Osteocyte (in vitro differentiated cells): ENCODE measurements at regions not wholly inside any gene's neighbourhood (a gene's known extent, or its start where the extent isn't known, plus 50 kb on each side); places are given as distances from the start of the nearest gene placed in this dataset.

ENCODE experiments used
- DNase-seq: peaks from one replicate; pipeline ENCODE4 v3.0.0; 2021; ENCODE audit warnings: mixed read lengths; ENCODE audit not compliant: unreplicated experiment; ENCODE audit errors: extremely low spot score
- H3K27ac Mint-ChIP-seq: one replicate; pipeline ENCODE4 v1.8.0; 2021; ENCODE audit warnings: mild to moderate bottlenecking, mixed read lengths; ENCODE audit not compliant: unreplicated experiment
- H3K27me3 Mint-ChIP-seq: one replicate; pipeline ENCODE4 v1.8.0; 2021; ENCODE audit warnings: mixed read lengths; ENCODE audit not compliant: unreplicated experiment
- H3K36me3 Mint-ChIP-seq: one replicate; pipeline ENCODE4 v1.8.0; 2021; ENCODE audit warnings: mixed read lengths; ENCODE audit not compliant: unreplicated experiment
- H3K4me1 Mint-ChIP-seq: one replicate; pipeline ENCODE4 v1.8.0; 2021; ENCODE audit warnings: mixed read lengths; ENCODE audit not compliant: unreplicated experiment
- H3K4me3 Mint-ChIP-seq: one replicate; pipeline ENCODE4 v1.8.0; 2021; ENCODE audit warnings: mild to moderate bottlenecking, moderate library complexity, mixed read lengths; ENCODE audit not compliant: unreplicated experiment
- H3K9me3 Mint-ChIP-seq: one replicate; pipeline ENCODE4 v1.8.0; 2021; ENCODE audit warnings: mixed read lengths; ENCODE audit not compliant: unreplicated experiment
- TF ChIP-seq, protein P1 (sequence below): fragments of 200-600 bp; sonication (generic); IDR thresholded peaks from 2 replicates; pipeline ENCODE4 v1.5.0; 2021; ENCODE audit warnings: antibody characterized with exemption, mild to moderate bottlenecking, moderate library complexity

DNA sequence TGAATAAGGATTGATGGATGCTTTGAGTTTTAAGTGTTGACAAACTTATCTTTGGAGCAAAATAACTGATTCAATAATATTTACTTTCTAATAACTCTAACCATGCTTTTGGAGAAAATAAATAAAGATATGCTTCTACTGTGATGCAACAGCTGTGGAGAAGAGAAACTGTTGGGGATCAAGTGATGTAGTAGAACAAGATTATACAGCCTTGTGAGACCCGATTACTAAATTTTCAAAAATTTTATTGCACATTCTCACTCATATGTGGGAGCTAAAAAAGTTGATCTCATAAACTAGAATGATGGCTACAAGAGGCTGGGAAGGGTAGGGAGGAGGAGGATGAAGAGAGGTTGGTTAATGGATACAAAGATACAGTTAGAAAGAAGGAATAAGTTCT lies 85.5 kb upstream of the OXGR1 start:
- no peak for DNase-seq
- no peaks in the 10 kb centered on the region for H3K27me3 Mint-ChIP-seq
- H3K4me1 Mint-ChIP-seq = peaks cover 4% of the 10 kb centered on the region
- H3K36me3 Mint-ChIP-seq = no peaks in the 10 kb centered on the region
- TF ChIP-seq, protein P1, sequence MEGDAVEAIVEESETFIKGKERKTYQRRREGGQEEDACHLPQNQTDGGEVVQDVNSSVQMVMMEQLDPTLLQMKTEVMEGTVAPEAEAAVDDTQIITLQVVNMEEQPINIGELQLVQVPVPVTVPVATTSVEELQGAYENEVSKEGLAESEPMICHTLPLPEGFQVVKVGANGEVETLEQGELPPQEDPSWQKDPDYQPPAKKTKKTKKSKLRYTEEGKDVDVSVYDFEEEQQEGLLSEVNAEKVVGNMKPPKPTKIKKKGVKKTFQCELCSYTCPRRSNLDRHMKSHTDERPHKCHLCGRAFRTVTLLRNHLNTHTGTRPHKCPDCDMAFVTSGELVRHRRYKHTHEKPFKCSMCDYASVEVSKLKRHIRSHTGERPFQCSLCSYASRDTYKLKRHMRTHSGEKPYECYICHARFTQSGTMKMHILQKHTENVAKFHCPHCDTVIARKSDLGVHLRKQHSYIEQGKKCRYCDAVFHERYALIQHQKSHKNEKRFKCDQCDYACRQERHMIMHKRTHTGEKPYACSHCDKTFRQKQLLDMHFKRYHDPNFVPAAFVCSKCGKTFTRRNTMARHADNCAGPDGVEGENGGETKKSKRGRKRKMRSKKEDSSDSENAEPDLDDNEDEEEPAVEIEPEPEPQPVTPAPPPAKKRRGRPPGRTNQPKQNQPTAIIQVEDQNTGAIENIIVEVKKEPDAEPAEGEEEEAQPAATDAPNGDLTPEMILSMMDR = no peak
- no peak overlapping the region for H3K4me3 Mint-ChIP-seq
- peaks cover 5% of the 10 kb centered on the region for H3K9me3 Mint-ChIP-seq
- no peak overlapping the region for H3K27ac Mint-ChIP-seq

DNA sequence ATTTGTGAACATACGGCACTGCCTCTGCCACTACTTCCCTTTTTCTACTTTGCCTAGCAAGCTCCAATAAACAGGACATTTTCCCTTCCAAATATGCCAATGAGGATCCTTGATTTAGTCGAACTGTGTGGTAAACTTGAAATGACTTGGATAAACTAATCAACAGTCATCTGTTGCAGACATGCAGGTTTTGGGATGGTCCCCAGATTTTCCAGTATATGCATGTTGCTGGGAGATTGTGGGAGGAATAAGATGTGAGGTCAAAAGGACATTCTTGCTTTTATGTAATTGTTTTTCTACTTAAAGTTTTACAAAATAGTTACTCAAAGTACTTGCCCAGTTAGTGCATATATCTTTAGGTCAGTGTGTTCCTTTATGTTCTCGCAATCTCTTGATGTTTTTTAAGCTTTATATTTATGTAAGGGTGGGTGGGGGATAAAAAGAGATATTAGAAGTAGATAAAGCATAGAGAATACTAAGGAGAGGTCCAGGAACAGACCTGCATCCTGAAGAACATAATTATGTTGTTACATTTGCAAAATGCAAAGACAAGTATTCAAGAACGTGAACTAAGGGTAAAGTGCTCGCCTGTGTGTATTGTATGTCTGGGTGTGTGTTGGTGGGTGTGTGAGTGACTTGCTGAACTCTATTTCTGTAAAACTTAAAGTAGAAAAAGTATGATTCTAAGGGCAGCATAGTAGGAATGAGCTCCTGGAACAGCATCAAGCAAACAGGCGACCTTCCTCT lies 88.4 kb upstream of the OXGR1 start:
- TF ChIP-seq, protein P1 = no peak
- H3K36me3 Mint-ChIP-seq = no peaks in the 10 kb centered on the region
- no peak for DNase-seq
- peaks cover 4% of the 10 kb centered on the region for H3K9me3 Mint-ChIP-seq
- peaks cover 4% of the 10 kb centered on the region for H3K4me1 Mint-ChIP-seq
- no peaks in the 10 kb centered on the region for H3K27me3 Mint-ChIP-seq
- H3K27ac Mint-ChIP-seq = no peak overlapping the region
- no peak overlapping the region for H3K4me3 Mint-ChIP-seq

DNA sequence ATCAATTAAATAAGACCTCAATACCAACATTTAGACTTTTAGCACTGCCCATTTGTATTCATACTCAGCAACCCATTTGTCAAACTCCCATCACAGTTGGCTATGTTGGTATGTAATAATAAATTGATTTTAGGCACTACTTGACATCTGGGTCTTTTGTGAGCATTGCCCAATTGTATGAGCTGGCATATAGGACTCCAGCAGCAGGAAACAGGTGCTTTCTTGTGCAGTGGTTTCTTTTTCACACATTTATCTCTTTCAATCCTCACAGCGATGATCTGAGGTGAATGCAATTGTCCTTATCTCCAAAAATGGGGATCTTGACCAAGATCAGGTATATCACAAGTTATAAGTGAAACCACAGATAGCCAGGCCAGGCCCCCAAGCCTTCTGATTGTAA lies 96.9 kb upstream of the OXGR1 start:
- Mint-ChIP-seq H3K27me3 (no peaks in the 10 kb centered on the region), H3K4me1 (peaks cover 4% of the 10 kb centered on the region), H3K9me3 (no peaks in the 10 kb centered on the region), H3K4me3 (no peak overlapping the region), H3K36me3 (peaks cover 2% of the 10 kb centered on the region), H3K27ac (no peak overlapping the region)
- TF ChIP-seq, protein P1 = no peak
- DNase-seq = no peak

DNA sequence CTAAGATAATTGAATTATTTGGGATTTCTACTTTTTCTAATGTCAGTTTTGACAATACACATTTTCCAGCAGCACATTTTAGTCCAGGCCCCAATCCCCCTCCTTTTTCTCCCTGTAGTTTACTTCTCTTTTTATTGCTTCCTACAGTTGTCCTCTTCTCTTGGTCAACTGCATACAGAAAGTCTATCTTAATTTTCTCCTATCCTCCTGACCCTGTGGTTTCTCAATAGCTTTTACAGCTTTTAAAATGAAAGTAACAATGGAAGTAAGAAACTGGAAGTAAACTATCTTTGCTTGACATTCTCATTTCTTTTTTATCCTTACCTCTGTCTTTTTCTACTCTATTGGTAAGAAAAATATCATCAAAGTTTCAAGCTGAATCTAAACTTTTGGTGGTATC lies 106.5 kb upstream of the OXGR1 start:
- TF ChIP-seq, protein P1 = no peak
- H3K27me3 Mint-ChIP-seq = no peaks in the 10 kb centered on the region
- H3K4me3 Mint-ChIP-seq = no peak overlapping the region
- H3K4me1 Mint-ChIP-seq = peaks cover 6% of the 10 kb centered on the region
- no peak overlapping the region for H3K27ac Mint-ChIP-seq
- peaks cover 4% of the 10 kb centered on the region for H3K36me3 Mint-ChIP-seq
- H3K9me3 Mint-ChIP-seq = peaks cover 18% of the 10 kb centered on the region
- DNase-seq = no peak

DNA sequence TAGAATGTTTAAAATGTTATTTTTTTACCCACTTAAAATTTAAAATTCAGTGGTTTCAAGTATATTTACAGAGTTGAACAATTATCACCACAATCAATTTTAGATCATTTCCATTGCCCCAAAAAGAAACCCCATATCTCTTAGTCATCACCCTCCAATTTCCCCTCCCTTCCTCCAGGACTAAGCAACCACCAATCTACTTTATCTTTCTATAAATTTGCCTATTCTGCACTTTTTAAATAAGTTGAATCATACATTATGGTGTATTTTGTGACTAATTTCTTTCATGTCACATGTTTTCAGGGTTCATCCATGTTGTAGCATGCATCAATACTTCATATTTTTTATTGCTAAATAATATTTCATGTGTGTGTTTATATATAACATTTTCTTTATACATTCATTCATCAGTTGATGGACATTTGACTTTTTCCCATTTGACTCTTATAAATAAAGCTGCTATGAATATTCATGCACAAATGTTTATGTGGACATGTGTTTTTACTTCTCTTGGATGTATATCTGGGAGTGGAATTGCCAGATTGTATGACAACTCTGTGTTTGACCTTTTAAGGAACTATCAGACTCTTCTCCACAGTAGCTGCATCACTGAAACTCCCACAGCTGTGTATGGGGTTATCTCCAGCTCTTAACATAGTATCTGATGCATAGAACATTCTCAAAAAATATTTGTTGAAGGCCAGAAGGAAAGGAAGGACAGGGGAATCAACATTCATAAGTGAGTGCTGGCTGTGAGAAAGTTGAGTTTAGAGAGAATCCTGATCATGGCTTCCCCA lies 107.8 kb upstream of the OXGR1 start:
- H3K4me1 Mint-ChIP-seq = peaks cover 11% of the 10 kb centered on the region
- TF ChIP-seq, protein P1 = no peak
- no peaks in the 10 kb centered on the region for H3K27me3 Mint-ChIP-seq
- H3K36me3 Mint-ChIP-seq = peaks cover 4% of the 10 kb centered on the region
- no peak overlapping the region for H3K27ac Mint-ChIP-seq
- peaks cover 18% of the 10 kb centered on the region for H3K9me3 Mint-ChIP-seq
- DNase-seq = no peak
- H3K4me3 Mint-ChIP-seq = no peak overlapping the region
